SU-DHL-6 (cell line): ENCODE measurements at regions not wholly inside any gene's neighbourhood (a gene's known extent, or its start where the extent isn't known, plus 50 kb on each side); places are given as distances from the start of the nearest gene placed in this dataset.

Source experiments
- CTCF ChIP-seq: fragments of 200-600 bp; sonication (generic); IDR thresholded peaks from one replicate; pipeline ENCODE4 v1.5.1; 2017; ENCODE audit warnings: antibody characterized with exemption, mild to moderate bottlenecking, low read length, moderate library complexity; ENCODE audit not compliant: insufficient read depth, poor library complexity, severe bottlenecking
- EZH2phosphoT487 ChIP-seq: fragments of 200-600 bp; sonication (generic), shearing (Covaris generic); conservative IDR thresholded peaks from 2 replicates; pipeline ENCODE4 v1.6.1; 2018; ENCODE audit warnings: mild to moderate bottlenecking, antibody characterized with exemption, low read length, moderate library complexity, mixed read lengths

- TF ChIP-seq CTCF (no peak), EZH2phosphoT487 (no peak)
Observed at GRCh38 chr20:10978713-10979112, 304.9 kb upstream of the JAG1 start.
